GM19455 (cell line): ENCODE measurements at regions not wholly inside any gene's neighbourhood (a gene's known extent, or its start where the extent isn't known, plus 50 kb on each side); places are given as distances from the start of the nearest gene placed in this dataset.

Experiments used
- ATAC-seq: cut with Tn5 transposase; IDR thresholded peaks from one replicate; pipeline ENCODE4 v1.9.1; 2021; ENCODE audit not compliant: unreplicated experiment

GRCh38 chr5:112112346-112112745, 306.7 kb downstream of the EPB41L4A start:
- ATAC-seq: no peak

- ATAC-seq: no peak
Measured at GRCh38 chr5:112109331-112110007, 309.6 kb downstream of the EPB41L4A start.

- no peak for ATAC-seq
Measured at GRCh38 chr5:112106878-112107277, 312.2 kb downstream of the EPB41L4A start.

- no peak for ATAC-seq
Measured at GRCh38 chr5:112097768-112098167, 321.3 kb downstream of the EPB41L4A start.

GRCh38 chr5:112087222-112087621, 330.2 kb upstream of the NREP start:
- no peak for ATAC-seq

GRCh38 chr5:112086740-112087139, 329.7 kb upstream of the NREP start:
- ATAC-seq: no peak

- no peak for ATAC-seq
Measured at GRCh38 chr5:112084149-112084548, 327.2 kb upstream of the NREP start.

- ATAC-seq: no peak
Measured at GRCh38 chr5:112083623-112084022, 326.6 kb upstream of the NREP start.

GRCh38 chr5:112077180-112077579, 320.2 kb upstream of the NREP start:
- peak; percentile 70 for ATAC-seq

GRCh38 chr5:112070022-112070421, 313.0 kb upstream of the NREP start:
- ATAC-seq: no peak

GRCh38 chr5:112069329-112069728, 312.3 kb upstream of the NREP start:
- ATAC-seq: no peak

- ATAC-seq: no peak
Measured at GRCh38 chr5:112068593-112068992, 311.6 kb upstream of the NREP start.

- ATAC-seq: no peak
Measured at GRCh38 chr5:112065781-112066180, 308.8 kb upstream of the NREP start.

GRCh38 chr5:112064956-112065355, 308.0 kb upstream of the NREP start:
- ATAC-seq: no peak

- no peak for ATAC-seq
Measured at GRCh38 chr5:112064271-112064701, 307.3 kb upstream of the NREP start.

- no peak for ATAC-seq
Measured at GRCh38 chr5:112063856-112064255, 306.9 kb upstream of the NREP start.

GRCh38 chr5:112063191-112063590, 306.2 kb upstream of the NREP start:
- ATAC-seq: no peak

GRCh38 chr5:112062181-112062580, 305.2 kb upstream of the NREP start:
- no peak for ATAC-seq

GRCh38 chr5:112061666-112062065, 304.7 kb upstream of the NREP start:
- ATAC-seq: no peak

- ATAC-seq: no peak
Measured at GRCh38 chr5:112059579-112060135, 302.7 kb upstream of the NREP start.

GRCh38 chr5:112049738-112050137, 292.7 kb upstream of the NREP start:
- no peak for ATAC-seq

- no peak for ATAC-seq
Measured at GRCh38 chr5:112036206-112036605, 279.2 kb upstream of the NREP start.

- no peak for ATAC-seq
Measured at GRCh38 chr5:112034421-112034979, 277.5 kb upstream of the NREP start.
